Liver (tissue), 8 donors: ENCODE measurements at regions not wholly inside any gene's neighbourhood (a gene's known extent, or its start where the extent isn't known, plus 50 kb on each side); places are given as distances from the start of the nearest gene placed in this dataset.

ENCODE experiments used
- DNase-seq: peaks from one replicate; pipeline ENCODE4 v3.0.0-alpha.2; 2017; ENCODE audit warnings: low spot score
- H3K27ac ChIP-seq, 2 donors: one replicate each; pipeline ENCODE4 v1.7.0; 2013; ENCODE audit warnings: inconsistent platforms in 2 of 2, low read length in 2 of 2, control low read depth in 1 of 2, low read depth in 1 of 2, mild to moderate bottlenecking in 1 of 2
- H3K27me3 ChIP-seq, 4 donors: one replicate each; pipeline versions ENCODE4 v1.6.1 to v1.7.0; 2013; ENCODE audit warnings: low read length in 3 of 4, inconsistent platforms in 1 of 4, mild to moderate bottlenecking in 1 of 4, moderate library complexity in 1 of 4; ENCODE audit not compliant: control insufficient read depth in 4 of 4, insufficient read depth in 4 of 4
- H3K36me3 ChIP-seq, 4 donors: one replicate each; pipeline versions ENCODE4 v1.6.1 to v1.7.0; 2013; ENCODE audit warnings: low read length in 3 of 4, mild to moderate bottlenecking in 3 of 4, low read depth in 1 of 4, moderate library complexity in 1 of 4; ENCODE audit not compliant: control insufficient read depth in 4 of 4, insufficient read depth in 3 of 4
- H3K4me1 ChIP-seq, 4 donors: one replicate each; pipeline versions ENCODE4 v1.6.1 to v1.7.0; 2013; ENCODE audit warnings: low read length in 3 of 4, mild to moderate bottlenecking in 3 of 4, moderate library complexity in 1 of 4; ENCODE audit not compliant: control insufficient read depth in 4 of 4, insufficient read depth in 4 of 4
- H3K4me3 ChIP-seq, 3 donors: one replicate each; pipeline versions ENCODE4 v1.6.1 to v1.7.0; 2013; ENCODE audit warnings: low read length in 3 of 3, control low read depth in 1 of 3, low read depth in 1 of 3, mild to moderate bottlenecking in 1 of 3
- H3K9ac ChIP-seq, 2 donors: one replicate each; pipeline ENCODE4 v1.7.0; 2013; ENCODE audit warnings: low read length in 2 of 2, mild to moderate bottlenecking in 2 of 2, moderate library complexity in 2 of 2, control low read depth in 1 of 2, low read depth in 1 of 2
- H3K9me3 ChIP-seq, 4 donors: one replicate each; pipeline versions ENCODE4 v1.6.1 to v1.7.0; 2013; ENCODE audit warnings: low read length in 3 of 4; ENCODE audit not compliant: control insufficient read depth in 4 of 4
- ATF3 ChIP-seq: IDR thresholded peaks from 2 replicates; pipeline ENCODE4 v1.6.1; 2016; ENCODE audit warnings: antibody characterized with exemption
- CTCF ChIP-seq: fragments of 150-350 bp; IDR thresholded peaks from 2 replicates; pipeline ENCODE4 v1.5.1; 2017; ENCODE audit warnings: improper control_type of control experiment, low read depth, low read length; ENCODE audit not compliant: missing input control
- EGR1 ChIP-seq, 2 donors: IDR thresholded peaks; 2 replicates each; pipeline ENCODE4 v1.6.1; 2016 to 2018; ENCODE audit warnings: antibody characterized with exemption in 2 of 2, low read depth in 2 of 2
- FOXA1 ChIP-seq: IDR thresholded peaks from 2 replicates; pipeline ENCODE4 v1.6.1; 2016; ENCODE audit warnings: antibody characterized with exemption
- FOXA2 ChIP-seq: IDR thresholded peaks from 2 replicates; pipeline ENCODE4 v1.6.1; 2016; ENCODE audit warnings: antibody characterized with exemption
- GABPA ChIP-seq, 2 donors: IDR thresholded peaks in 1 of 2; conservative IDR thresholded peaks in 1 of 2; 2 replicates each; pipeline ENCODE4 v1.6.1; 2016; ENCODE audit warnings: antibody characterized with exemption in 2 of 2, mild to moderate bottlenecking in 1 of 2, moderate library complexity in 1 of 2
- HNF4A ChIP-seq, 2 donors: conservative IDR thresholded peaks; 2 replicates each; pipeline ENCODE4 v1.6.1; 2016; ENCODE audit warnings: antibody characterized with exemption in 2 of 2, mild to moderate bottlenecking in 2 of 2
- HNF4G ChIP-seq: IDR thresholded peaks from 2 replicates; pipeline ENCODE4 v1.6.1; 2016; ENCODE audit warnings: antibody characterized with exemption
- JUND ChIP-seq, 2 donors: IDR thresholded peaks; 2 replicates each; pipeline ENCODE4 v1.6.1; 2016; ENCODE audit warnings: antibody characterized with exemption in 2 of 2
- MAX ChIP-seq: IDR thresholded peaks from 2 replicates; pipeline ENCODE4 v1.6.1; 2016; ENCODE audit warnings: antibody characterized with exemption
- NR2F2 ChIP-seq: IDR thresholded peaks from 2 replicates; pipeline ENCODE4 v1.6.1; 2016; ENCODE audit warnings: antibody characterized with exemption
- RAD21 ChIP-seq, 2 donors: IDR thresholded peaks; 2 replicates each; pipeline ENCODE4 v1.6.1; 2016; ENCODE audit warnings: antibody characterized with exemption in 2 of 2, mild to moderate bottlenecking in 2 of 2
- REST ChIP-seq: IDR thresholded peaks from 2 replicates; pipeline ENCODE4 v1.6.1; 2016; ENCODE audit warnings: antibody characterized with exemption, mild to moderate bottlenecking
- RXRA ChIP-seq, 2 donors: IDR thresholded peaks; 2 replicates each; pipeline ENCODE4 v1.6.1; 2017 to 2018; ENCODE audit warnings: antibody characterized with exemption in 2 of 2, mild to moderate bottlenecking in 1 of 2
- SP1 ChIP-seq: IDR thresholded peaks from 2 replicates; pipeline ENCODE4 v1.6.1; 2018; ENCODE audit warnings: antibody characterized with exemption, mild to moderate bottlenecking
- TAF1 ChIP-seq: conservative IDR thresholded peaks from 2 replicates; pipeline ENCODE4 v1.6.1; 2016; ENCODE audit warnings: antibody characterized with exemption, mild to moderate bottlenecking
- YY1 ChIP-seq: IDR thresholded peaks from 2 replicates; pipeline ENCODE4 v1.6.1; 2016; ENCODE audit warnings: antibody characterized with exemption, mild to moderate bottlenecking
- WGBS: extraction: QIAGEN DNeasy Blood & Tissue Kit; methylation state at CpG from one replicate; pipeline ENCODE4 v1.1.7; 2013; 5-methylcytosine and 5-hydroxymethylcytosine counted together
- TF ChIP-seq, protein P1 (sequence below): IDR thresholded peaks from 2 replicates; pipeline ENCODE4 v1.6.1; 2016; ENCODE audit warnings: antibody characterized with exemption
- donor health status: healthy.
- donor health status: healthy.
- donor health status: healthy.
- donor health status: healthy.
- donor health status: healthy.

DNA sequence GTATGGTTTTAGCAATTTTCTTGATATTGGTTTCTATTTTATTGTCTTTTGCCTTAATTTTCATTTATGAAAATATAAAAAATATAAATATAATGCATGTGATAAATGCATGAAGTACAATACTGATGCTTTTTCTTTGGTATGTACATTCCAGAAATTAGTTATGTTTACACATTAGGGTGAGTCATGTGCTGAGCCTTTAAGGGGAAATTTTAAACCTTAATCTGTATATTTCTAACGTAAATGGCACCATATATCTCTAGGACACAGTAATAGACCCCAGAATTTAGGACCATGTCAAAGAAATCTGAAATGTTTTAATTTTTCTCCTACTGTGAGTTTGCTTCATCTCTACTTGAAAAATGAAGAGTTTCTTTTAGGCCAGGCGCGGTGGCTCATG lies 117.8 kb upstream of the SPRY1 start:
- WGBS: 98% methylated on average over 3 of the region's 3 CpGs

More for the DNA sequence above, 117.8 kb upstream of the SPRY1 start:
- Histone ChIP-seq H3K27ac (no peak overlapping the region), H3K9me3 (no peaks in the 10 kb centered on the region), H3K4me1 (no peaks in the 10 kb centered on the region), H3K9ac (no peak overlapping the region), H3K36me3 (no peaks in the 10 kb centered on the region), H3K27me3 (no peaks in the 10 kb centered on the region), H3K4me3 (no peak overlapping the region)
- TF ChIP-seq GABPA (IDR thresholded peaks at IDR 0.05 in 1 of 2, conservative IDR thresholded peaks at IDR 0.05 in 1 of 2): no peak
- no peak for TF ChIP-seq REST
- no peak for TF ChIP-seq FOXA1
- TF ChIP-seq YY1: no peak
- TF ChIP-seq NR2F2: no peak
- TF ChIP-seq RAD21 (IDR thresholded peaks at IDR 0.05): no peak
- TF ChIP-seq HNF4A (conservative IDR thresholded peaks at IDR 0.05): no peak
- no peak for TF ChIP-seq FOXA2
- TF ChIP-seq MAX: no peak
- TF ChIP-seq EGR1 (IDR thresholded peaks at IDR 0.05; ENCODE audit: low read depth in 2 of 2): no peak
- TF ChIP-seq RXRA (IDR thresholded peaks at IDR 0.05): no peak
- no peak for TF ChIP-seq TAF1
- TF ChIP-seq CTCF: no peak
- TF ChIP-seq HNF4G: no peak
- no peak for TF ChIP-seq ATF3
- no peak for TF ChIP-seq JUND (IDR thresholded peaks at IDR 0.05)
- no peak for TF ChIP-seq SP1
- TF ChIP-seq, protein P1, sequence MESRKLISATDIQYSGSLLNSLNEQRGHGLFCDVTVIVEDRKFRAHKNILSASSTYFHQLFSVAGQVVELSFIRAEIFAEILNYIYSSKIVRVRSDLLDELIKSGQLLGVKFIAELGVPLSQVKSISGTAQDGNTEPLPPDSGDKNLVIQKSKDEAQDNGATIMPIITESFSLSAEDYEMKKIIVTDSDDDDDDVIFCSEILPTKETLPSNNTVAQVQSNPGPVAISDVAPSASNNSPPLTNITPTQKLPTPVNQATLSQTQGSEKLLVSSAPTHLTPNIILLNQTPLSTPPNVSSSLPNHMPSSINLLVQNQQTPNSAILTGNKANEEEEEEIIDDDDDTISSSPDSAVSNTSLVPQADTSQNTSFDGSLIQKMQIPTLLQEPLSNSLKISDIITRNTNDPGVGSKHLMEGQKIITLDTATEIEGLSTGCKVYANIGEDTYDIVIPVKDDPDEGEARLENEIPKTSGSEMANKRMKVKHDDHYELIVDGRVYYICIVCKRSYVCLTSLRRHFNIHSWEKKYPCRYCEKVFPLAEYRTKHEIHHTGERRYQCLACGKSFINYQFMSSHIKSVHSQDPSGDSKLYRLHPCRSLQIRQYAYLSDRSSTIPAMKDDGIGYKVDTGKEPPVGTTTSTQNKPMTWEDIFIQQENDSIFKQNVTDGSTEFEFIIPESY: no peak
- no peak for DNase-seq
